Naive thymus-derived CD4-positive, alpha-beta T cell (primary cell): ENCODE measurements at regions not wholly inside any gene's neighbourhood (a gene's known extent, or its start where the extent isn't known, plus 50 kb on each side); places are given as distances from the start of the nearest gene placed in this dataset.

Experiments
- ATAC-seq: fragments of 150-1000 bp; cut with Tn5 transposase; 2 replicates; pipeline ENCODE4 v1.10.0; 2021; ENCODE audit warnings: mild to moderate bottlenecking, moderate library complexity
- CTCF ChIA-PET: fragments of 350-600 bp; sonication (Branson Sonifier 250); formaldehyde crosslinking; loops from one replicate; lab custom pipeline; 2021; ENCODE audit warnings: antibody characterized with exemption; lab: Charles Lee
- POLR2A ChIA-PET: fragments of 350-600 bp; sonication (Branson Sonifier 250); formaldehyde crosslinking; loops from one replicate; lab custom pipeline; 2021; ENCODE audit warnings: antibody characterized with exemption, inconsistent platforms; lab: Charles Lee
- DNase-seq, 9 donors: peaks; one replicate each; pipeline versions ENCODE4 v3.0.0 to v3.0.0-alpha.2; 2020 to 2022; ENCODE audit warnings: mixed read lengths in 1 of 9
- H3K27ac ChIP-seq: one replicate; pipeline ENCODE4 v1.7.0; 2013; ENCODE audit warnings: mild to moderate bottlenecking, low read depth, low read length, moderate library complexity
- H3K27me3 ChIP-seq, 2 donors: one replicate each; pipeline ENCODE4 v1.7.0; 2013; ENCODE audit warnings: low read length in 2 of 2, mild to moderate bottlenecking in 2 of 2, moderate library complexity in 2 of 2; ENCODE audit not compliant: control insufficient read depth in 2 of 2, insufficient read depth in 2 of 2
- H3K36me3 ChIP-seq, 3 experiments: 1 replicate in 2 of 3; 2 replicates in 1 of 3; pipeline ENCODE4 v1.7.0; 2013; ENCODE audit warnings: low read length in 3 of 3, mild to moderate bottlenecking in 3 of 3, moderate library complexity in 1 of 3; ENCODE audit not compliant: insufficient read depth in 3 of 3, control insufficient read depth in 2 of 3
- H3K4me1 ChIP-seq, 2 donors: one replicate each; pipeline ENCODE4 v1.7.0; 2013; ENCODE audit warnings: low read length in 2 of 2, mild to moderate bottlenecking in 2 of 2, moderate library complexity in 1 of 2; ENCODE audit not compliant: control insufficient read depth in 2 of 2, insufficient read depth in 2 of 2
- H3K4me3 ChIP-seq: 2 replicates; pipeline ENCODE4 v1.7.0; 2013; ENCODE audit warnings: mild to moderate bottlenecking, low read length
- H3K9me3 ChIP-seq, 3 experiments: 1 replicate in 2 of 3; 2 replicates in 1 of 3; pipeline ENCODE4 v1.7.0; 2013; ENCODE audit warnings: low read length in 3 of 3; ENCODE audit not compliant: control insufficient read depth in 2 of 3
- H3K27ac Mint-ChIP-seq, 9 donors: one replicate each; pipeline ENCODE4 v1.8.0; 2020 to 2022; ENCODE audit warnings: mixed read lengths in 9 of 9, mild to moderate bottlenecking in 8 of 9, moderate library complexity in 5 of 9, inconsistent platforms in 2 of 9
- H3K27me3 Mint-ChIP-seq, 5 donors: one replicate each; pipeline ENCODE4 v1.8.0; 2021 to 2022; ENCODE audit warnings: mixed read lengths in 5 of 5, mild to moderate bottlenecking in 1 of 5
- H3K36me3 Mint-ChIP-seq, 5 donors: one replicate each; pipeline ENCODE4 v1.8.0; 2020 to 2022; ENCODE audit warnings: mixed read lengths in 5 of 5, mild to moderate bottlenecking in 3 of 5, inconsistent platforms in 1 of 5
- H3K4me1 Mint-ChIP-seq, 7 donors: one replicate each; pipeline ENCODE4 v1.8.0; 2020 to 2022; ENCODE audit warnings: mixed read lengths in 7 of 7, mild to moderate bottlenecking in 3 of 7, inconsistent platforms in 1 of 7
- H3K4me3 Mint-ChIP-seq, 10 donors: one replicate each; pipeline ENCODE4 v1.8.0; 2020 to 2022; ENCODE audit warnings: mild to moderate bottlenecking in 10 of 10, mixed read lengths in 10 of 10, moderate library complexity in 6 of 10, inconsistent platforms in 2 of 10
- H3K9me3 Mint-ChIP-seq, 11 donors: one replicate each; pipeline ENCODE4 v1.8.0; 2020 to 2022; ENCODE audit warnings: mixed read lengths in 11 of 11, mild to moderate bottlenecking in 4 of 11, inconsistent platforms in 1 of 11, moderate library complexity in 1 of 11
- intact Hi-C, 2 donors: fragments of 100-400 bp; cut with micrococcal nuclease; formaldehyde crosslinking; loops; one replicate each; pipeline ENCODE4 v1.15.1; 2023

DNA sequence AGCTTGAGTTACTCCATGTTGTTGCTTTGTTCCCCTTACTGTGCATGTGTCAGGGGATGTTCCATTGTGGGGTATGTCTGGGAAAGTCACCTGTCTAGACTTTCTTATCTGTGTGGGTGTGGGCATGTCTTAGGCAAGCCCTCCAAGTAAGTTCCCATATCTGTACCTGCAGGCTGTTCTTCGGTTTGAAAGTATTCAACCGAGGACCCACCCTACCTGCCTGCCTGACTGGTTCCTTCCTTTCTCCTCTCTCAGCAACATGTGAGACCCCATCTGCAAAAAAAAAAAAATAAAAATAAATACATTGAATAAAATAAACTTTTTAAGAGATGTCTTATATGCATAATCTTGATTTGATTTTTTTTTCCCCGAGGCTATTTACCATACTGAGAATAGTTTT is 622.7 kb downstream of the TDRD15 start:
- CTCF ChIA-PET, result no interaction called here
- Mint-ChIP-seq H3K27ac (no peak overlapping the region), H3K9me3 (peaks cover 0 to 25% (median 8%) of the 10 kb centered on the region in 11 donors), H3K36me3 (peaks cover 0 to 3% (median 0%) of the 10 kb centered on the region in 5 donors), H3K27me3 (no peaks in the 10 kb centered on the region), H3K4me1 (no peaks in the 10 kb centered on the region), H3K4me3 (no peak overlapping the region)
- no peaks in the 10 kb centered on the region for H3K9me3 ChIP-seq
- no peaks in the 10 kb centered on the region for H3K4me1 ChIP-seq
- H3K27me3 ChIP-seq, result no peaks in the 10 kb centered on the region
- ATAC-seq (no peak), DNase-seq (no peak)
- POLR2A ChIA-PET, result no interaction called here
- intact Hi-C loops, result no loop called here
- H3K36me3 ChIP-seq, result no peaks in the 10 kb centered on the region
- H3K4me3 ChIP-seq, result no peak overlapping the region
- no peak overlapping the region for H3K27ac ChIP-seq

DNA sequence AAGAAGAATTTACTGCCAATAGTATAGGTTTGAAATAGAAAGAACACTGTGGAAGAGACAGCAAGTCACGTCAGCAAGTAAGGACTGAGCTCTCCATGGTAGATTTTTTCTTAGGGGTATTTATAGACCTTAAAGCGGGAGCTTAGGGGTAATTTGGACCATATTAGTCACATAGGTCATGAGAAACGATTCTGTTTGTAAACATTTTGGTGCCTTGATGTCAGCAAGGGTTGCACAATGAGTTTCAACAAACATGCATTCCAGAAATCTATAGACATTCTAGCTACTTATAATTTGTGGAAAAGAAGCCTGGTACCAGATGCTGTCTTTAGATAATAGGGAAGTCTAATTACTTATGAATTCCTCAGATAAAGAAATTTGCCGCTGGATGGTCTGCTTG is 624.7 kb downstream of the TDRD15 start:
- no peaks in the 10 kb centered on the region for H3K4me1 ChIP-seq
- H3K27ac ChIP-seq, result no peak overlapping the region
- CTCF ChIA-PET, result no interaction called here
- ATAC-seq (no peak), DNase-seq (no peak)
- no peaks in the 10 kb centered on the region for H3K36me3 ChIP-seq
- Mint-ChIP-seq H3K27ac (no peak overlapping the region), H3K27me3 (no peaks in the 10 kb centered on the region), H3K4me1 (no peaks in the 10 kb centered on the region), H3K36me3 (peaks cover 0 to 3% (median 0%) of the 10 kb centered on the region in 5 donors), H3K4me3 (no peak overlapping the region), H3K9me3 (peaks cover 0 to 27% (median 9%) of the 10 kb centered on the region in 11 donors)
- intact Hi-C loops, result no loop called here
- H3K4me3 ChIP-seq, result no peak overlapping the region
- H3K9me3 ChIP-seq, result no peaks in the 10 kb centered on the region
- POLR2A ChIA-PET, result no interaction called here
- no peaks in the 10 kb centered on the region for H3K27me3 ChIP-seq

DNA sequence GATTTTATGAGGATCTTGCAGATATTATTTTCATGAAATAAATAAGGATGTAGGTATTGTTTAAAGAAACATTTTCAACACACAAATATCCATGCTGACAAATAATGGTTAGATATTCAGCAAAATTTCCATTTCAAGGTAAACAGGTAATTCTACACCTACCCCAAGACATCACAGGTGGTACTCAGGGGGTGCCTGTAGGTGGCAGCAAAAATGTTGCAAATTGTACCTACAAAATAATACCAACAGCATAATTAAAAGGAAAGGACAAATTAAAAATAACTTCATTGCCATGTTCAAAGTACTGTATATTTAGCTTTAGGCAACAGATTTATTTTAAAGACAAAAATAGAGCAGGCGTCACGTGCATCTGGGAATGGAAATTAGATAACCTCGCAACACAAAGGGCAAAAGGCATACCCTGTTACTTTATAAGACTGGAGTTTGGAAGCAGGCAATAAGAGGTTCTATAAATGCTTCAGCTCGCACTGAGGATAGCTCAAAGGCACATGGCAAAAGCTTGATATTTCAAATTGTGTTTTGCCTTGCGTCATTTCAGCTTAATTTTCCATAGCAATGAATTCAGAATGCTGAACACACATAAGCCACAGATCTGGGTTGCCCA is 630.5 kb downstream of the TDRD15 start:
- Mint-ChIP-seq H3K4me3 (no peak overlapping the region), H3K27ac (no peak overlapping the region), H3K4me1 (no peaks in the 10 kb centered on the region), H3K36me3 (no peaks in the 10 kb centered on the region), H3K27me3 (no peaks in the 10 kb centered on the region), H3K9me3 (peaks cover 0 to 23% (median 4%) of the 10 kb centered on the region in 11 donors)
- no peaks in the 10 kb centered on the region for H3K4me1 ChIP-seq
- H3K27ac ChIP-seq, result no peak overlapping the region
- H3K27me3 ChIP-seq, result no peaks in the 10 kb centered on the region
- ChIA-PET CTCF (no interaction called here), POLR2A (no interaction called here)
- no peaks in the 10 kb centered on the region for H3K36me3 ChIP-seq
- DNase-seq, result no peak
- no peak for ATAC-seq
- no peak overlapping the region for H3K4me3 ChIP-seq
- H3K9me3 ChIP-seq, result no peaks in the 10 kb centered on the region
- intact Hi-C loops, result no loop called here

DNA sequence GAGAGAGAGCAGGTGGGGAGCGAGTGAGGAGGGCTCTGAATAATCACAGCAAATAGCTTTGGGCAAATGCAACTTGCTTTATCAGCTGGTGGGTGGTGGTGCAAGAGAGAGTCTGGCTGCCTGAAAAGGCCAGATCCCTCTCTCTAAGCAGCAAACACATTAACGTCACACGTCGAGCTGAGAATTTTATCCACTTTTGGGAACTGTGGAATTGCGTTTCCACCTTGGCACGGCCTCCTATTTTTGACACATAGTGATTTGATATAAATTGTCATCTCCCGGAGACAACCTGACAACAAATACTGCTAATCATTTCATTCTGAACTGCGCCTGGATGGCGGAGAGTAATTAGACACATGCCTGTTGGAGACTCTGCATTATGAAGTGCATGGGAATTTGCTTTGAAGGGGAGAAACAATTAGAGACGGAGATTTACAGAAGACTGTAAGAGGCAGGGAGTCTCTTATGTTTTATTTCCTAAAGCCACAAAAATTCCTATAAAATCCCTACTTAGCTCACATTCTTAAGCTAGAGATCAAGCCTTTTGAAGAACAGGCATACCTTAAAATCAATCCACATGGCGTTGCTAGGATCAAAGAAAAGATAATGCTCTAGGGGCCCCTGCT is 634.1 kb downstream of the TDRD15 start:
- H3K36me3 ChIP-seq, result no peaks in the 10 kb centered on the region
- H3K27me3 Mint-ChIP-seq, result no peaks in the 10 kb centered on the region
- no peak overlapping the region for H3K4me3 Mint-ChIP-seq
- H3K4me3 ChIP-seq, result no peak overlapping the region
- DNase-seq, result no peak
- no peak overlapping the region for H3K27ac ChIP-seq
- CTCF ChIA-PET, result no interaction called here
- no peaks in the 10 kb centered on the region for H3K4me1 ChIP-seq
- H3K9me3 ChIP-seq, result no peaks in the 10 kb centered on the region
- H3K9me3 Mint-ChIP-seq, result peaks cover 0 to 18% (median 7%) of the 10 kb centered on the region in 11 donors
- H3K27ac Mint-ChIP-seq, result no peak overlapping the region
- intact Hi-C loops, result no loop called here
- POLR2A ChIA-PET, result no interaction called here
- peaks cover 0 to 4% (median 0%) of the 10 kb centered on the region in 5 donors for H3K36me3 Mint-ChIP-seq
- H3K4me1 Mint-ChIP-seq, result no peaks in the 10 kb centered on the region
- no peaks in the 10 kb centered on the region for H3K27me3 ChIP-seq
- ATAC-seq, result no peak

DNA sequence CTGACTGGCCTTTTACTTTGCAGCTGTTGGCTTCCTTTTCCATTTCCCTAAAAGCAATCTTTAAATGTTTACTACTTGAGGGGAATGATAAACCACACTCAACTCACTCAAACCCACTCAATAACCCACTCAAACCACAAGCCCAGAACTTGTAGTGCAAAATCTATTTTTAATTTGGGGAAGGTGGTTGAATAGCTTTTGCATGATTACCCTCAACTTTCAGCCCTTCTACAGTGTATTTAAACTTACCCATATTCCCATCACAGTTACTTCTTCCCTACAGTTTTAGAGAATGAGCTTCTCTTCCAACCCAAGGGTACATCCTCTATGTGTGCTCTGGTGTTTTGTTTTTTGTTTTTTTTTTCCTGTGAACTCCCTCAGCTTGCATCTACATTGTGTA is 636.1 kb downstream of the TDRD15 start:
- no peaks in the 10 kb centered on the region for H3K4me1 ChIP-seq
- H3K36me3 ChIP-seq, result no peaks in the 10 kb centered on the region
- ATAC-seq (no peak), DNase-seq (no peak)
- peaks cover 0 to 4% (median 0%) of the 10 kb centered on the region in 5 donors for H3K36me3 Mint-ChIP-seq
- H3K9me3 Mint-ChIP-seq, result peaks cover 0 to 18% (median 5%) of the 10 kb centered on the region in 11 donors
- no peaks in the 10 kb centered on the region for H3K27me3 Mint-ChIP-seq
- no peak overlapping the region for H3K27ac ChIP-seq
- H3K27me3 ChIP-seq, result no peaks in the 10 kb centered on the region
- no peaks in the 10 kb centered on the region for H3K4me1 Mint-ChIP-seq
- intact Hi-C loops, result no loop called here
- ChIA-PET CTCF (no interaction called here), POLR2A (interaction anchor here (0.7 kb wide), 1 partner anchor 702 kb away, joined by 3 read pairs; no protein-coding TSS in a partner anchor)
- H3K4me3 ChIP-seq, result no peak overlapping the region
- no peaks in the 10 kb centered on the region for H3K9me3 ChIP-seq
- H3K4me3 Mint-ChIP-seq, result no peak overlapping the region
- no peak overlapping the region for H3K27ac Mint-ChIP-seq

DNA sequence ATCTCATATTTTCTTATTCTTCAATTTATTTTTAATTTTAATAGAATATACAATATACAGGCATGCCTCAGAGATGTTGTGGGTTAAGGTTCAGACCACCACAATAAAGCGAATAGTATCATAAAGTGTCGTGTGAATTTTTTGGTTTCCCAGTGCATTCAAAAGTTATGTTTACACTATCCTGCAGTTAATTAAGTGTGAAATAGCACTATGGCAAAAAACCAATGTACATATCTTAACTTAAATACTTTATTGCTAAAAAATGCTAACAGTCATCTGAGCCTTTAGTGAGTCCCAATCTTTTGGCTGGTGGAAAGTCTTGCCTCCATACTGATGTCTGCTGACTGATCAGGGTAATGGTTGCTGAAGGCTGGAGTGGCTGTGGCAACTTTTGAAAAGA is 637.6 kb downstream of the TDRD15 start:
- Mint-ChIP-seq H3K4me3 (no peak overlapping the region), H3K4me1 (no peaks in the 10 kb centered on the region), H3K27ac (no peak overlapping the region), H3K9me3 (peaks cover 0 to 21% (median 5%) of the 10 kb centered on the region in 11 donors), H3K36me3 (peaks cover 0 to 4% (median 0%) of the 10 kb centered on the region in 5 donors), H3K27me3 (no peaks in the 10 kb centered on the region)
- no peaks in the 10 kb centered on the region for H3K9me3 ChIP-seq
- no peak for DNase-seq
- no peaks in the 10 kb centered on the region for H3K4me1 ChIP-seq
- ChIA-PET CTCF (no interaction called here), POLR2A (no interaction called here)
- no peak overlapping the region for H3K4me3 ChIP-seq
- no peaks in the 10 kb centered on the region for H3K36me3 ChIP-seq
- no peak overlapping the region for H3K27ac ChIP-seq
- no peaks in the 10 kb centered on the region for H3K27me3 ChIP-seq
- ATAC-seq, result no peak
- intact Hi-C loops, result no loop called here

DNA sequence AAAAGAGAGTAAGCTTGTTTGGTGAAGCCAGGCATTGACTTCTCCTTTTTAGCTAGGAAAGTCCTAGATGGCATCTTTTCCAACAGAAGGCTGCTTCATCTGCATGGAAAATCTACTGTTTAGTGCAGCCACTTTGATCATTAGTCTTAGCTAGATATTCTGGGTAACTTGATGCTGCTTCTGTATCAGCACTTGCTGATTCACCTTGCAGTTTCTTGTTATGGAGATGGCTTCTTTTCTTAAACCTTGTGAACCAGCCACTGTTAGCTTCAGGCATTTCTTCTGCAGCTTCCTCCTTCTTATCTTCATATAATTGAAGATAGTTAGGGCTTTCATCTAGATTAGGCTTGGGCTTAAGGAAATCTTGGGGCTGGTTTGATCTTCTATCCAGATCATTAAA is 639.7 kb downstream of the TDRD15 start:
- POLR2A ChIA-PET, result no interaction called here
- H3K9me3 Mint-ChIP-seq, result peaks cover 0 to 21% (median 7%) of the 10 kb centered on the region in 11 donors
- H3K4me3 Mint-ChIP-seq, result no peak overlapping the region

More for the DNA sequence above, 639.7 kb downstream of the TDRD15 start:
- Histone ChIP-seq H3K4me3 (no peak overlapping the region), H3K27me3 (no peaks in the 10 kb centered on the region), H3K36me3 (no peaks in the 10 kb centered on the region), H3K4me1 (no peaks in the 10 kb centered on the region), H3K9me3 (no peaks in the 10 kb centered on the region), H3K27ac (no peak overlapping the region)
- no peaks in the 10 kb centered on the region for H3K27me3 Mint-ChIP-seq
- no peaks in the 10 kb centered on the region for H3K4me1 Mint-ChIP-seq
- ATAC-seq, result no peak
- H3K27ac Mint-ChIP-seq, result no peak overlapping the region
- intact Hi-C loops, result no loop called here
- H3K36me3 Mint-ChIP-seq, result peaks cover 0 to 4% (median 0%) of the 10 kb centered on the region in 5 donors
- DNase-seq, result no peak
- CTCF ChIA-PET, result no interaction called here
